Colonic mucosa (tissue), 4 donors: ENCODE measurements at regions not wholly inside any gene's neighbourhood (a gene's known extent, or its start where the extent isn't known, plus 50 kb on each side); places are given as distances from the start of the nearest gene placed in this dataset.

Experiments
- DNase-seq: peaks from one replicate; pipeline ENCODE4 v3.0.0-alpha.2; 2020
- H3K27ac ChIP-seq: fragments of 200-600 bp; one replicate; pipeline ENCODE4 v1.8.0; 2021
- H3K27me3 ChIP-seq: fragments of 200-600 bp; one replicate; pipeline ENCODE4 v1.8.0; 2021
- H3K36me3 ChIP-seq: fragments of 200-600 bp; one replicate; pipeline ENCODE4 v1.8.0; 2021
- H3K4me1 ChIP-seq: fragments of 200-600 bp; one replicate; pipeline ENCODE4 v1.8.0; 2021; ENCODE audit warnings: mild to moderate bottlenecking
- H3K4me3 ChIP-seq: fragments of 200-600 bp; one replicate; pipeline ENCODE4 v1.8.0; 2021
- H3K9ac ChIP-seq, 2 donors: one replicate each; pipeline ENCODE4 v1.7.0; 2013; ENCODE audit warnings: control low read depth in 2 of 2, low read depth in 2 of 2, low read length in 2 of 2
- H3K9me3 ChIP-seq: fragments of 200-600 bp; one replicate; pipeline ENCODE4 v1.8.0; 2021
- CTCF ChIP-seq: fragments of 200-600 bp; IDR thresholded peaks from one replicate; pipeline ENCODE4 v1.8.0; 2022; ENCODE audit warnings: antibody characterized with exemption, mild to moderate bottlenecking
- intact Hi-C: fragments of 100-400 bp; cut with DNase I; formaldehyde crosslinking; loops from one replicate; pipeline ENCODE4 v1.14.1; 2022
- donor health status: healthy.
- donor health status: DM: no; HTN: no; CAD: no.
- donor health status: DM: no; HTN: no; CAD: no.

- Histone ChIP-seq H3K4me1 (no peaks in the 10 kb centered on the region), H3K27me3 (no peaks in the 10 kb centered on the region), H3K36me3 (no peaks in the 10 kb centered on the region), H3K4me3 (no peak overlapping the region), H3K9me3 (no peaks in the 10 kb centered on the region), H3K9ac (no peak overlapping the region), H3K27ac (no peak overlapping the region)
- DNase-seq, result no peak
- intact Hi-C loops, result no loop called here
- no peak for TF ChIP-seq CTCF
These were observed 102.1 kb upstream of the IGLL5 start for GRCh38 chr22:22785316-22786065.

GRCh38 chr22:22786301-22787115 lies 101.1 kb upstream of the IGLL5 start:
- H3K27ac ChIP-seq, result no peak overlapping the region
- no peak overlapping the region for H3K4me3 ChIP-seq
- intact Hi-C loops, result no loop called here
- DNase-seq, result no peak
- H3K27me3 ChIP-seq, result no peaks in the 10 kb centered on the region
- no peaks in the 10 kb centered on the region for H3K36me3 ChIP-seq
- no peak overlapping the region for H3K9ac ChIP-seq
- no peak for TF ChIP-seq CTCF
- H3K4me1 ChIP-seq, result no peaks in the 10 kb centered on the region
- no peaks in the 10 kb centered on the region for H3K9me3 ChIP-seq

GRCh38 chr22:22787151-22787550 lies 100.5 kb upstream of the IGLL5 start:
- no peak for DNase-seq
- TF ChIP-seq CTCF, result no peak
- intact Hi-C loops, result no loop called here
- no peaks in the 10 kb centered on the region for H3K9me3 ChIP-seq
- no peak overlapping the region for H3K27ac ChIP-seq
- H3K4me1 ChIP-seq, result no peaks in the 10 kb centered on the region
- H3K4me3 ChIP-seq, result no peak overlapping the region
- H3K27me3 ChIP-seq, result no peaks in the 10 kb centered on the region
- H3K36me3 ChIP-seq, result no peaks in the 10 kb centered on the region
- no peak overlapping the region for H3K9ac ChIP-seq

GRCh38 chr22:22787786-22788459 lies 99.7 kb upstream of the IGLL5 start:
- no peaks in the 10 kb centered on the region for H3K4me1 ChIP-seq
- intact Hi-C loops, result no loop called here
- H3K36me3 ChIP-seq, result no peaks in the 10 kb centered on the region
- DNase-seq, result peak; percentile 70
- no peak overlapping the region for H3K27ac ChIP-seq
- TF ChIP-seq CTCF, result peak; percentile 75
- no peaks in the 10 kb centered on the region for H3K27me3 ChIP-seq
- H3K4me3 ChIP-seq, result no peak overlapping the region
- H3K9ac ChIP-seq, result no peak overlapping the region
- no peaks in the 10 kb centered on the region for H3K9me3 ChIP-seq

GRCh38 chr22:22788460-22789037 lies 99.1 kb upstream of the IGLL5 start:
- H3K27ac ChIP-seq, result no peak overlapping the region
- no peaks in the 10 kb centered on the region for H3K36me3 ChIP-seq
- intact Hi-C loops, result no loop called here
- H3K9me3 ChIP-seq, result no peaks in the 10 kb centered on the region
- no peaks in the 10 kb centered on the region for H3K27me3 ChIP-seq
- H3K4me3 ChIP-seq, result no peak overlapping the region
- no peak for DNase-seq
- H3K4me1 ChIP-seq, result no peaks in the 10 kb centered on the region
- H3K9ac ChIP-seq, result no peak overlapping the region
- TF ChIP-seq CTCF, result no peak
